LNCaP clone FGC (cell line): ENCODE measurements at regions not wholly inside any gene's neighbourhood (a gene's known extent, or its start where the extent isn't known, plus 50 kb on each side); places are given as distances from the start of the nearest gene placed in this dataset.

Source experiments
- DNase-seq: peaks from one replicate; pipeline ENCODE4 v3.0.0-alpha.2; 2011; ENCODE audit warnings: low read depth
- H3K4me3 ChIP-seq: 2 replicates; pipeline ENCODE4 v1.5.1; 2011; ENCODE audit warnings: mild to moderate bottlenecking, low read depth, low read length, control low read depth
- TF ChIP-seq, protein P1 (sequence below): IDR thresholded peaks from 2 replicates; pipeline ENCODE4 v1.5.1; 2012; ENCODE audit warnings: mild to moderate bottlenecking; ENCODE audit not compliant: control insufficient read depth, insufficient read depth; ENCODE audit errors: extremely low read depth

DNA sequence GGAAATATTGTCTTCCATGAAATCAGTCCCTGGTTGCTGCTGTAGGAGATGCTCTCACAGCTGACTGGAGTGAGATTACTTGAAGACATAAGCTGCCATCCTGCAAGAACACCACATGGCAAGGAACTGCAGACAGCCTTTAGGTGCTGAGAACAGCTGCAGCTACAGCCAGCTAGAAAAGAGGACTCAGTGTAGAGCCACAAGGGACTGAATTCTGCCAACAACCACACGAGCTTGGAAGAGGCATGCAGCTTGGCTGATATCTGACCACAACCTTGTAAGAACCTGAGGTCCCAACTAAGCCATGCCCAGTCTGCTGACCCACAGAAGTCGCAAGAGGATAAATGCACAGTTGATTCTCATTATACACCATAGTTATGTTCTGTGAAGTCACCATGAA lies 181.8 kb upstream of the ARL4C start:
- no peak overlapping the region for H3K4me3 ChIP-seq
- TF ChIP-seq, protein P1, sequence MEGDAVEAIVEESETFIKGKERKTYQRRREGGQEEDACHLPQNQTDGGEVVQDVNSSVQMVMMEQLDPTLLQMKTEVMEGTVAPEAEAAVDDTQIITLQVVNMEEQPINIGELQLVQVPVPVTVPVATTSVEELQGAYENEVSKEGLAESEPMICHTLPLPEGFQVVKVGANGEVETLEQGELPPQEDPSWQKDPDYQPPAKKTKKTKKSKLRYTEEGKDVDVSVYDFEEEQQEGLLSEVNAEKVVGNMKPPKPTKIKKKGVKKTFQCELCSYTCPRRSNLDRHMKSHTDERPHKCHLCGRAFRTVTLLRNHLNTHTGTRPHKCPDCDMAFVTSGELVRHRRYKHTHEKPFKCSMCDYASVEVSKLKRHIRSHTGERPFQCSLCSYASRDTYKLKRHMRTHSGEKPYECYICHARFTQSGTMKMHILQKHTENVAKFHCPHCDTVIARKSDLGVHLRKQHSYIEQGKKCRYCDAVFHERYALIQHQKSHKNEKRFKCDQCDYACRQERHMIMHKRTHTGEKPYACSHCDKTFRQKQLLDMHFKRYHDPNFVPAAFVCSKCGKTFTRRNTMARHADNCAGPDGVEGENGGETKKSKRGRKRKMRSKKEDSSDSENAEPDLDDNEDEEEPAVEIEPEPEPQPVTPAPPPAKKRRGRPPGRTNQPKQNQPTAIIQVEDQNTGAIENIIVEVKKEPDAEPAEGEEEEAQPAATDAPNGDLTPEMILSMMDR, result no peak
- DNase-seq, result no peak

DNA sequence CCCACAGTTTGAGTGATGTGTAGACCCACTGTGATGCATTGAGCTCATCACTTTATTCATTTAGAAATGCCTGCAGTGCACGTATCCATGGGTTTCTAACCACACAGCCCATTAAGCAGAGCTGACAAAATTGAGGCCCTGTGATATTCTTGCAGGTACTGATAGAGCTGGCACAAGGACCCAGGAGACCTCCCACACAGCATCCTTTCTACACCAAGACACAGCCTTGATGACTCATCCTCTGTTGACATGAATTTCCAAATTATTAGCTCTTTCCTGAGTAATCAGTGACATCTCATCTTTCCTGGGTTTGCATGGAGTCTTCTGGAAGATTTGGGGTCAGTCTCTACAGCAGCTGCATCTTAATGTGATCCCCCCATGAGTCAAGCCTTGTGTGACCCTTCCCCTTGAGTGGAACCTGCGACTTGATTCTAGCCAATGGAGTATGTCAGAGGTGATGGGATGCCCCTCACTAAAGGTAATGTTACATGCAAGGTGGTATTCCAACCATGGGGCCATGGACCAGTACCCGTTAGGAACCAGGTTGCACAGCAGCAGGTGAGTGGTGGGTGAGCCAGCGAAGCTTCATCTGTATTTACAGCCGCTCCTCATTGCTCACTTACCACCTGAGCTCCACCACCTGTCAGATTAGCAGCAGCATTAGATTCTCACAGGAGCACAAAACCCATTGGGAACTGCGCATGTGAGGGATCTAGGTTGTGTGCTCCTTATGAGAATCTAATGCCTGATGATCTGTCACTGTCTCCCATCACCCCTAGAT lies 181.1 kb upstream of the ARL4C start:
- H3K4me3 ChIP-seq, result no peak overlapping the region
- TF ChIP-seq, protein P1, result no peak
- no peak for DNase-seq

DNA sequence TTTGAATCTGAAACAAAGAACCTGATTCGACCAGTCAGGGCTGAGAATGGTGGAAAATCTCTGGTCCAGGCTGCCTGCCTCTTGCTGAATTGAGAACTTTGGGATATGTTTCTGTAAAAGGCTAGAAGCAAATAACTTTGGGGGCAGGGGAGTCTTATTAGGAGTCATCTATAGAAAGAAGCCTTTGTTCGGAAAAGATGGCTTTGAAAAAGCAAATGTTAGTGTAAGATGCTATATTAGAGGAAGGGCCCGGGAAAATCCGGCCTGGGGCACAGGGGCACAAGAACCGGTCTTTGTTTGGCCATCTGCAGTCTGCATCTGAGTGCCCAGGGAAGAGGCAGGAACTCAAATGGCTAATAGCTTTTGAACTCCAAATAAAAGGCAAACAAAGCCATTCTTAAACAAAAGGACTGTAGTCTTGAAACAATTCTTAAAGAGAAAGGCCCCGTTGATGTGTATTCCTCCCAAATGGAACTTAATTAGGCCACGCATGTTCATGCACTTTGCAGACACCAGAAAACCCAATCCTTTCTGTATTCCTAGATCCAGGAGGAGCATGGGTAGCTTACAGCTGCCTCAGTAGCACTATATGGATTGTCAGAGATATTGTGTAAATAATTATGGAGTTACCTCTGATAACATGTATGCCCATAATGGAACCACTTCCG lies 180.0 kb upstream of the ARL4C start:
- no peak overlapping the region for H3K4me3 ChIP-seq
- TF ChIP-seq, protein P1, result no peak
- DNase-seq, result no peak

DNA sequence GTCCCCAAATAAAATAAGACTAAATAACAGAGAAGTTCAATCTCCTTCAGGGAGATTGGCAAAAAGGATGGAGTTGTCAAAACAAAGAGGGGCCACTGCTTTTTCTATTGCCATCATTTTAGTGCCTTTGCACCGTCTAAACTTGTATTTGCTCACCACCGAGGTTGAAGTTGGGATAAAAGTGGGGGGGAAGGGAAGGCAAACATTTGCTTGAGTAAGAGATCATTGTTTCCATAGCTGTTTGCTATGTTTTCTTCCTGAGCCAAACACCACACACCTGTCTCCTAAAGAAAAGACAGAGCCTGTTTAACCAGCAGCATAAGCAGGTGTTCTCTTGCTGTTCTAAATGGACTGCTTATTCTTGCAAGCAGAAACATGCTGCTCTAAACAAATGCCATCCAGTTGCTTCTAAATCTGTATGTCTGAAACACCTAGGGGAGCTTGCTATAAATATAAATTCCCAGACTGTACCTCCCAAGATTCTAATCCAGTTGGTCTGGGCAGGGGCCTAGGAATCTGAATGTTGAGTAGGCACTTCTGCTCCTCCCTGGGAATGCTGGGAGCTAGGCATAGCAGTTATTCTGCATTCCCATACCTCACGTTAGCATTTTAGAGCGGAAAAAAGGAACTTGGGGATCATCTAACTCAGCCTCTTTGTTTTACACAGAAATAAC lies 179.4 kb upstream of the ARL4C start:
- no peak overlapping the region for H3K4me3 ChIP-seq
- peak; percentile 26 for DNase-seq
- TF ChIP-seq, protein P1, result no peak

DNA sequence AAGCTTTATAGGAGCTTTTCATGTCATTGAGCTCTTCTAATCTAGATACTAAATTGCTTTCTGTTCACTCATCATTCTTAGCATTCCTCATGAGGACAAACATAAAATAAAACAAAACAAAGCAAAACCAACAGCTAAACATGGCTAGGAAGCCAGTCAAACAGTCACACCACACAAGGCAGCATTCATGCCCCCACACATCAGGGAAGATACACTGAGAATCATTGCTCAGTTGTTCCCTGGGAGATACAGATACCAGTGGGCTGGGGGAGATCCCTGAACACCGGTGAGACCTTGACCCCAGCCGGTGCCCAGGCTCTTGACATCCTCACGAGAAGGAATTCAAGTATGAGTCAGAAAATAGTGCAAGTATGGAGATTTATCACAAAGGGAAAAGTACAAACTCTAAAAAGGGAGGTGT lies 177.9 kb upstream of the ARL4C start:
- H3K4me3 ChIP-seq, result no peak overlapping the region
- TF ChIP-seq, protein P1, result no peak
- DNase-seq, result no peak

DNA sequence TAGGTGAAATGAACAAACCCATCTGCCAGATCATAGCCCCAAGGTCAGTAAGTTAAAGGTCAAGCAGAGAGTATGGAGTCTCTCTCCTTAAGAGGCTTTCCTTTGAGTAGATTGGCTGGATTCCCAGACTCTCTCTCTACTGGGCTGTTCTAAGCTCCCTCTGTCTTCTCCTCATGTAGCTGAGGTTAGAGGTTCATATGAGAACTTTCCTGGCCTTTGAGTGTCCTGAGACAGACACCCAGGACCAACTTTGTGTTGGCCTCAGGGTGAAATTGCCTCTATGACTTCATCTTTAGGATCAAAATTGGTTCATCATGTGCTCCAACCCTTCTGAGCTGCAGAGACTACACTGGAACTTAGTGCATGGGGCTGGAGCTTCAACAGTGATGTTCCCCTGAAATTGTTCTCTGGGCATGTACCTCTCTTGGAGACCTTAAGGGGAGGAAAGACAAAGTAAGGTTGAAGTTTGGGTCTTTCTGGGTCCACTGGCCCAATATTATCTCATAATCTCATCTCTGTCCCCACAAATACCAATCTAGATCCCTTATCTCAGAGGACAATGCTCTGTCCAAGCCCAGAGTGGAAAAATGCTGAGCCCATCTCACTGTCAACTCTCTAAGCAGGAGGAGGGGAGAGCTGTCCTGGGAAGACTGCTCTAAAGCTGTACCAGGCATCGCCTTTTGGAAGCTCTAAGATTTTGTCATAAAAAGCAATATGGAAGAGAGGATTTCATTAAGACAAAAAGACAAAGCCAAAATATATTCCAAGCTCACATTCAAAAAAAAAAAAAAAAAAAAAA lies 177.3 kb upstream of the ARL4C start:
- DNase-seq, result no peak
- H3K4me3 ChIP-seq, result no peak overlapping the region
- TF ChIP-seq, protein P1, result no peak
